HL-60 (cell line): ENCODE measurements at regions not wholly inside any gene's neighbourhood (a gene's known extent, or its start where the extent isn't known, plus 50 kb on each side); places are given as distances from the start of the nearest gene placed in this dataset.

ENCODE experiments used
- CTCF ChIP-seq: IDR thresholded peaks from one replicate; pipeline ENCODE4 v1.5.1; 2011; ENCODE audit warnings: low read length, control low read depth, inconsistent platforms; ENCODE audit not compliant: insufficient read depth
- GABPA ChIP-seq: IDR thresholded peaks from 2 replicates; pipeline ENCODE4 v1.6.1; 2012; ENCODE audit warnings: low read depth
- POLR2AphosphoS5 ChIP-seq: IDR thresholded peaks from 2 replicates; pipeline ENCODE4 v1.6.1; 2012; ENCODE audit warnings: low read depth
- REST ChIP-seq: IDR thresholded peaks from 2 replicates; pipeline ENCODE4 v1.6.1; 2012; ENCODE audit warnings: low read depth; ENCODE audit not compliant: insufficient replicate concordance
- SPI1 ChIP-seq: IDR thresholded peaks from 2 replicates; pipeline ENCODE4 v1.6.1; 2012; ENCODE audit warnings: low read depth, mild to moderate bottlenecking, borderline replicate concordance

- no peak for TF ChIP-seq CTCF
- no peak for TF ChIP-seq GABPA
- no peak for TF ChIP-seq POLR2AphosphoS5
- no peak for TF ChIP-seq REST
- no peak for TF ChIP-seq SPI1
Observed at GRCh38 chr10:131571346-131571745, 259.8 kb upstream of the TCERG1L start.
